GM18861 (cell line): ENCODE measurements at regions not wholly inside any gene's neighbourhood (a gene's known extent, or its start where the extent isn't known, plus 50 kb on each side); places are given as distances from the start of the nearest gene placed in this dataset.

Source experiments
- ATAC-seq: cut with Tn5 transposase; IDR thresholded peaks from one replicate; pipeline ENCODE4 v1.9.1; 2021; ENCODE audit not compliant: unreplicated experiment

DNA sequence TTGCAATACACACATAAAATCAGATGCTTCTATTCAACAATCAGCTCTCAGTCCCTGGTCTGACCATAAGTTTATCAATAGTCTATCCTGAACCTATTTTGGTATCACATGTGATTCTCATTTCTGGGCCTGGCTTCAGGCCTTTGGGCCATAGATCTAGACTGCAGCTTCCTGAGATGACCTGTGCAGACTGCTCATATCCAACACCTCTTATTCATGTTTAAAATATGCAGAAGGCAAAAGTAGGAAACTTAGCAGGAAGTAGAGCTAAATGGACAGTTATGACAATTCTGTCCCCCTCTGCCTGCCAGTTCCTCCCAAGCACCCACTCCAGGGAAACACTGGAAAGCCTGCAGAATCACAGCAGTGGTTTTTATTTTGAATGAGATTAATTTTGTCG is 53.3 kb downstream of the C7orf25 start:
- no peak for ATAC-seq

DNA sequence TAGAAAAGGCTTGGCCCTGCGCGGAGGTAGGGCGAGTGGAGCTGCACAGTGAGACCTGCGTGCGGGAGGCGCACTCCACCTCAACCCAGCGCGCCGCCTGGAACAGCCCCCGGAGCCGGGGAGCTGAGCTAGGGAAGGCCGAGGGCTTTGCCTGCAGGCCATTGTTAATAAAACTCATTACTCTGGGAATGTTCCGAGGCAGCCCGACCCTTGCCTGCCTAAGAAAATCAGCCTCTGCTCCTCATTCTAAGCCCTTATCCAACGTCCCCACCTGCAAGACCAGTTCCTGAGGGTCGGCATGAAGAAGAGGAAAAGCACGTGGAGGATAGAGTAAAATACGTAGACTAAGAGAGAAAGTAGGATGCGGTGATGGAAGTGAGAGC is 55.3 kb downstream of the C7orf25 start:
- ATAC-seq = no peak

DNA sequence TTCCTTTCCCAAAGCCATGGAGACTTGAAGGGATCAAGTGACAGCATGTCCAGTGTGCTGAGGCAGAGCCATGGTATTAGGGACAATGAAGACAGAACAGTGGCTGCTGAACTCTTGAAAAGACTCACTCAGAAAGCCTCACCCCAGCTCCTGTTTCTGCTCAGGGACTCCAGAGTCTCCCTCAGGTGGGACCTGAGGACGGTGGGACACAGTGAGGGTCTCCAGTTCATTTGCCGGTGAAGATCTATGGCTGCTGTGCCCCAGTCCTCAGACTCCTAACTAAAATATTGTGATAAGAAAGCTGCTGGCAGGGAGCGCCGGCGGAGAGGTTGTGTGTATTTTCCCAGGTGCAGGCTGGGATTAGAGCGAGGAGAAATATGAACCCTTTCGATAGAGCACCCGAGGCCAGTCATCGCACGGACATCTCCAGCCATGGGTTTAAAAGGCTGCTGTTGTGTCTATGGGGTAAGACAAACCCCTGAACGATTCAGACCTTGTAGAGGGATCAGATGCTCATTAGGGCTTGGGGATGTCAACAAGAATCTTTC is 57.2 kb downstream of the C7orf25 start:
- no peak for ATAC-seq

DNA sequence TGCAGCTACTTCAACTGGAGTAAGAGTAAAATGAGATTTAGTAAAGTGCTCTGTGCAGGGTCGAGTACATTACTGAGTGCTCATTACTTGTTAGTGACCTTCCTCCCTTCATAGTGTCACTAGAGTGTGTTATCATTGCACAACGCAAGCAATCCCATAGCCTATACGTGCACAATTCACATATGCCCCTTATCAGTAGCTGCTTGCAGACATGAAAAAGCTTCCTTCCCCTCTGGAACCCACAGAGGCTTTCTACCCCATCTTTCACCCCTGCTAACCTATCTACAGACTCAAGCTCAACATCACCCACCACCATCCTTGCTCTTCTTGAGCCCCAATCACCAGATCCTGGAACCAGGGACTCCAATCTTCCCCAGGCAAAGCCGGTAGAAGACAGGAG is 59.3 kb downstream of the C7orf25 start:
- ATAC-seq = no peak

DNA sequence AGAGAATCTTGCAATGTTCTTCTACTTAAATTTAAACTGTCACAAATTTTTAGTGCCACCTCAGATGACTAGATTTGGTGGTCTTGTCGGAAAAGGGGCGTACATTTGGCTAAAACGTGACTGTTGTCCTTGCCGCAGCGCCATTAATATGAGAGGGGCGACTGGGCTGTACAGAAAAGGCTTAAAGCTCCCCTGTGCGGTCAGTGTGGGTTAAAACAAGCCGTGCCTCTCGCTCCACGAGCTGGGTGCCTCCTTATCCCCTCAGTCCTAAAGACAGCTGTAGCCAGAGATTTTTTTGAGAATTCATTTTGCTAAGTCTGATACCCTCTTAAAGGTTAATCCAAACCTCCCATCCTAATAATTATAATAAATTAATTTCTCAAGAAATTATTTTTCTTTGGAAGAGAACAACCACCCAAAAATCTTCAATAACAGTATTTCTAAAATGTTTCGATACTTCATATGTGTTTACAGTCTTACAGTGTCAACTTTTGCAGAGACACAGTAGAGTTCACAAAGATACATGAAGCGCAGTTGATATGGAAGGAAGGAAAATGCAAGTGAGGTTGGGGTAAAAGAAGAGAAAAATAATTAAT is 68.6 kb downstream of the C7orf25 start:
- ATAC-seq = peak; percentile 74

DNA sequence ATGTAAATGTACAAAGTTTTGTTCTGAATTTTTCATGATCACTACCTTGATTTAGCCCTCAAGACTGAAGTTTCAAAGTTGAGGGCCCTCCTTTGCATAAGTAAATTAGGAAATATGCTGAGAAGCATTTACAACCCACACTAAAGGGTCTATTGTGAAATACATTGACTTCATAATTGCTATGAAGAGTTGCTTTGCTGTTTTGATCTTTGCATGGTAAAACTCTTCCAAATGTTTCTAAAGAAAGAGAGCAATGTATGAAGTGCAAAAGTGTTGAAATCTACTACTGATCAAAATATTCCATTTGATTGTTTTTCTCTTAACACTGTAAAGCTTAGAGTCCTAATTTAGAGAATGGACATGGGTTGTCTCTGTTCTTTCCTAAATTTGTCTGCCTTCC is 77.2 kb downstream of the C7orf25 start:
- no peak for ATAC-seq

DNA sequence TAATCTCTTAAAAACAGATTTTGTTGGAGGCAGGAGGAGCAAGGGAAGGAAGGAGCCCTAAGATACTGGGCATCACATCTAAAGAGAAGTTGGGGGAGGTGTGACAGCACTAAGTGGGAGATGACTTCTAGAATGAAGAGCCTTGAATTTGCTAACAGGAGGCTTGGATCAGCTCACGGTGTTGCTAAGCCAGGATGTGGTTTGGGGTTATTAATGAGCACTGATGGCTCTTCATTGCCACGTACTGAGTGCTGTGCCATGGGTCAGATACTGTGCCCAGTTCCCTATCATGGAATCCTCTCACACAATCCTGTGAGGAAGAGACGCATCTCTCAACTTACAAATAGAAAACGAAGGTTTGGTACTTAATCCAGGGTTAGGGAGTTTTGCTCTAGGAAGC is 78.5 kb downstream of the C7orf25 start:
- no peak for ATAC-seq

DNA sequence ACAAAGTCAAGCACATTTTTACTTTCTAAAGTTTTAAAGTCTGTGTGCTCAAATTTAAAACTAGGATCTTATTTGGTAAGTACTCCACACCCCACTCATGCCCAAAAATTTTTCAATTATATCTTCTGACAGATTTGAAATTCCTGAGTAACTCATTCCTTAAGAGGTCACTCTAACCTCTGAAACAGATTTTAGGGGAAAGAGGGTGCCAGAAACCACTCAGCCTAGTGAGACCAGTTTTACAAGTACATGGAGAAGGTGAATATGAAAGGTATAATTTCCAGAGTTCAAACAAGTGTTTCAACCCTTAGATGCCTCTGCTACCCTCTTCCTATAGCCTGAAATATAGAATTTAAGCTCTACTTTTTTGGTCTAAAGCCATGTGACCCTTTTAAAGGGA is 79.2 kb downstream of the C7orf25 start:
- ATAC-seq = no peak

DNA sequence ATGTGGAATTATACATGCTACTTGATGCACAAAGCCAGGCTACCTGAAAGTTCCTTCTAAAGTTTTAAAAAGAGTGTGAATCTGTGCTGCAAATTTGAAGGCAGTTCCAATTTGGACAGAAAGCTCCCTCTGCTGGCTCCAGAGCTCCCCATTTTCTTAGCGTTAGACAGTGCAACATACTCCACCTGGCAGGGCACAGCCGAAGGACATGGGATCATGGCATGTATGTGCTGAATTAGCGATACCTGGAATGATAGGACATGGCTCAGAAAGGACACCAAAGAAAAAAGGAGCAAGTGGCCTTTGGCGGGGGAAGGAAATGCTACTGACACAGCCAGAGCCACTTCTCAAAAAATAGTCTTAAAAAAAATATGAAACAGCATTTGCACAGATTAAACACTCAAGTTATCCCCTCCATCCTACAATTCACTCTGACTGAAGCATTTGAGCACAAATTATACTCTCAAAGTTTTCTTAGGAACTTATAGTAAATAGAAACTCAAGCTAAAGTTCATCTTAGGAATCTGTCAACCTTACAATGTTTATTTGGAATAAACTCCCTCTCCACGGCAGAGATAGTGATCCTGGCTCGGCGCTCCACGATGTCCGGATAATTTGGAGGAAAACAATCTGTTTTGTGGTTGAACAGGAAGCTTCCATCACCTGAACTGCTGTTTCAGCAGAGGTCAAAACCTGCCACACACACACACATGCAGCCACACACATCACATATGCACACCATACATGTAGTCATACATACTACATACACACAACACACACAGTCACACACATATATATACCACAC is 80.0 kb downstream of the C7orf25 start:
- no peak for ATAC-seq

DNA sequence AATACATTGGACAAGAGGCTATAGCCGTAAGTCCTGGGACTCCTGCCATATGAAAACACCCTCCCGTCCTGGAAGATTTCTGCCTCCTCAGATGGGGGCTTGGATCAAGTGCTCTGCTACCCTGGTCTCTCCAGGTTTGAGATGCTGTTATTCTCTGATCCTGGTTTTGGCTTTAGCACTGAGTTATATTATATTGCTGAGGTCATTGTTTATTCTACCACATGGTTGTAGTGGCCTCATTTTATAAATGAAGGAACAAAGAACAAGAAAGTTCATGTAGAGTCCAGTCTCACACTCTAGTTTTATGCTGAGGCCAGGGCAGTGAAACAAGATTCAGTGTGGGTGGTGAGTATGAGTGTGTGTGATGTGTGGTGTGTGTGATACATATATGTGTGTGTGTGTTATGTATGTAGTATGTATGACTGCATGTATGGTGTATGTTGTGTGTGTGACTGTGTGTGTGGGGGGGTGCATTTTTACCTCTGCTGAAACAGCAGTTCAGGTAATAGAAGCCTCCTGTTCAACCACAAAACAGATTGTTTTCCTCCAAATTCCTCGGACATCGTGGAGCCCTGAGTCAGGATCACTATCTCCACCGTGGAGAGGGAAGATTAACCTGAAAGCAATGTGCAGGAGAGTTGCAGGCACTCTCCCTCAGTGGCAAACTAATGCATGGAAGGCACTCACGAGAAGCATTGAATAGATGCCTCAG is 80.7 kb downstream of the C7orf25 start:
- no peak for ATAC-seq

DNA sequence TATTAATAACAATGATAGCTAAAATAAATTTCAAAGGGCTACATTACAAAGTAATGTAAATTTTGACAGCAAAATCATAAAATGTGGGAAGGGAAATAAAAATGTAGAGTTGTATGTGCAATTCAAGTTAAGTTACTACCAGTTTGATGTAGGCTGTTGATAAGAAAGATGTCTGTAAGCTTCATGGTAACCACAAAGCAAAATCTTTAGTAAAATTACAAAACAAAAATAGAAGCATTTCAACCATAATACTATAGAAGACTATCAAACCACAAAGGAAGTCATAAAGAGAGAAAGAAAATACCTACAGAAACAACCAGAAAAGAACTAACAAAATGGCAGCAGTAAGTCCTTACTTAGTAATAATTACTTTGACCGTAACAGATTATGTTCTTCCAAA is 99.1 kb downstream of the C7orf25 start:
- ATAC-seq = no peak

DNA sequence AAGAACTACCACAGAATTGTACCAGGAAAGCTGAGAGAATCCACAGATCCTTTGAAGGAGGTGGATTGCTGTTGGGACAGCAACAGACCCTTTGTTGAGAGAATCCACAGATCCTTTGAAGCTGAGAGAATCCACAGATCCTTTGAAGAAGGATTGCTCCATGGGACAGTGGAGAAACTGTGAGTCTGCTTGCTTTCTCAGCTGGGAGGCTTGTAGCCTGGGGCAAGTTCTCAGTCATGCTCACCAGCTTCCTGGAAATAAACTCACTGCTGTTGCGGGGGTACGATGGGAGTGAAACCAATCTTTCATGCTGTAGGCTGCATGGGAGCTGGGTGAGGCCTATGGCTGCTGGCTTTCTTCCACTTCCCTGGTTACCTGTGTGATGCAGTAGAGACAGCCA is 106.3 kb downstream of the C7orf25 start:
- ATAC-seq = no peak

DNA sequence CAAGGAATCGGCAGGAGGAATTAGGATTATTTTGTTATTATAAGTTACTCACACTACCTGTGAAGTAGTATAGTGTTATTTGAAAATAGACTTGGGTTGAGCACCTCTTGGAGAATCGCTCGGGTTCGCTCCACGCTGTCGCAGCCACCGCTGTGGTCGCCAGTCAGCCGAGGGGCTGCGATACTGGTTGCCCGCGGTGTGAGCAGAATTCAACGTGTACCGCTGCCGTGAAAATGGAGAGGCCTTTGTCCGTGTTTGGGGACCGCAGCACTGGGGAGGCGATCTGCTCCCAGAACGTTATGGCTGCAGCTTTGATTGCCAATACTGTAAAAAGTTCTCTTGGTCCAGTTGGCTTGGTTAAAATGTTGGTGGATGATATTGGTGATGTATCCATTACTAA is 117.2 kb downstream of the C7orf25 start:
- no peak for ATAC-seq

DNA sequence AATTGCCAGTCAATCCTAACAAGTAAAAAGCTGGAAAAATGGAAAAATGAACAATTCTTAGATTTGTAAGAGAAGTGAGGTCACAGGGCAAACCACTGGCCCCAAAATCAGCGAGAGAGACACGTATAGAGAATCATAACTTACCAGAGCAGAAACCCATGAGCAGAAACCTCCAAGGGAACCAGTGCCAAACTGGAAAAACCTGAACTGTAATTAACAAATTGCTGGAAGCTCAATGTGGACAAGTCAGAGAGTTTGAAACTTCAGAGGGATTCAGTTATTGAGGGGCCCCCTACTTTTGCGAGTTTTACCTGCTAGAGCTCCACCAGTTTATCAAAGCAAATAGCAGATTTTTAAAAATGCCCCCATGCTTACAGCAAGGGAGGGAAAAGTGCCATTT is 119.0 kb downstream of the C7orf25 start:
- no peak for ATAC-seq

DNA sequence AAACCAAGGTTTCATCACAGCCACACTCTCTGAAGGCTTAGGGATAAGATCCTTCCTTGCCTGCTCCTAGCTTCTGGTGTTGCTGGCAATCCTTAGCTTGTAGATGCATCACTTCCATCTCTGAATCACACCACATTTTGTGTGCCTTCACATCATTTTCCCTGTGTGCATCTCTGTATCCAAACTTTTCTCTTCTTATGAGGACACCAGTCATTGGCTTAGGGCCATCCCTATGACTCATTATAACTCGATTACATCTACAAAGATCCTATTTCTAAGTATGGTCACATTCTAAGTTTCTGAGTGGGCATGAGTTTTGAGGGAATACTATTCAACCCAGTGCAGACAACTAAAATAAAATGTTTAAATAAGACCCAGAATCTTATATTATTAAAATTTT is 121.7 kb downstream of the C7orf25 start:
- ATAC-seq = no peak

DNA sequence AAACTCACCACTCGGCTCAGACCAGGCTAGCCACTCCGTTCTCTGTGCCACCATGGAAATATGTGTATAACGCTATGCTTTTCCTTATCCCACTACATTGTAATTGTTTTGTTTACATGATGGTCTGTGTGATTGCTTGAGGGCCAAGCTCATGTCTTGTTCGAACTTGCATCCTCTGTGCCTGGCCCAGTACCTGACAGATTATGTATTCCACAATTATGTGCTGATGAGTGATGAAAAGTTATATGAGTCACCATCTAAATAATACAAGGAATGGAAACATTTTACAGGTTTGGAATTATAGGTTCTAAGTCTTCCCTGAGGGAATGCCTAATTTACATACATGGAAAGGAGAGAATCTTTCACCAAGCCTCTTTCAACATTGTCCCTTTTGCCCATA is 137.4 kb downstream of the C7orf25 start:
- ATAC-seq = no peak

DNA sequence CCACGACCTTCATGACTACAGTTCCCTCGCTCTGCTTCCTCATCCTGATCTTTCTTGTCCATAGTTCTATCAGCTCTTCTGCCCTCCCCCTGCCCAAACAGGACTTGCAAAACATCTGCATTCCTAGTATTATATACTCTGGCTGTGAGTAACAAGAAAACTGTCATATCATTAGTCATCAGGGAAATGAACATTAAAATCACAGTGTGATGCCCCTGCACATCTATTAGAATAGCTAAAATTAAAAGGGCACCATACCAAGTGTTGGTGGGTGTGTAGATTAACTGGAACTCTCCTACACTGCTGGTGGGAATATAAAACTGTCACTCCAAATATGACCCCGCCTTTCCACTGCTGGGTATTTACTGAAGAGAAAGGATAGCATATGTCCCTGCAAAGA is 141.8 kb downstream of the C7orf25 start:
- no peak for ATAC-seq

DNA sequence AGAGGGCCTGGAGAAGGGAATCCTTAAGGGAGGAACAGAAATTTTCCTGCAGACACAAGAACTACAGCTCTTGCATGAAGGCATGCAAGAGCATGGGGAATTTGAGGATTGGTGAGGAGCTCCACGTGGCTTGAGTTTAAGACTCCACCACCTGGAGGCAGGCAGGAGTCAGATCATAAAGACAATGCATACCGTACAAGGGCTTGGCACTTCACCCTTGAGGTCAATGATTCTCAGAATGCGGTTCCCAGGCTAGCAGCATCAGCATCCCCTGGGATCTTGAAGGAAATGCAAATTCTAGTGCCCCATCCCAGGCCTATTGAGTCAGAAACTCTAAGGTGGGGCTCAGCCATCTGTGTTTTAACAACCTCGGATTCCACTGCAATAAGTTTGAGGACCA is 143.8 kb downstream of the C7orf25 start:
- ATAC-seq = no peak

DNA sequence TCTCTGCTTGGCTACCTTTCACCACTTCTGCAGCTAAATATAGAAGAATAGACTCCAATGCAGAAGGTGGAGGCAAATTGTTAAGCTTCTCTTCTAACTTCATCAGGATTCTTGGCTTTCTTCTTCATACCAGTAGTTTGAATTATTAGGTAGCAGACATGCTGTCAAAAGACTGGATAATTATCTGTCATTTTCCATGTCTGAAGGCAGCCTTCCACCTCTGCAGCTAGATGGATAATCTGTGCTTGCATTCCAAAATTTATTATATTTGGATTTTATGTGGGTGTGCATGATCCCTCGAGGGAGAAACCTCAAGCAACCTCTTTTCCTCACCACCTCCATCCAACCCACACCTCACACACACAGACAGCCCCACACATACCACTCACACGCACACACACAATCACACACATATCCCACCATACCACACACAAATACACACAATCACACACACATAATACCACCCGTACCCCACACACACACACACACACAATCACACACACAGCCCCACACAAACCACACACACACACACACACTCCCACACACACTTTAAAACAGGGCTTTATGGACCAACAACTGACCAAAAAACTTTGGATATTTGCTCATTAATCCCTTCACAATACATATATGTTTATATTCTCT is 145.0 kb downstream of the C7orf25 start:
- ATAC-seq = no peak

DNA sequence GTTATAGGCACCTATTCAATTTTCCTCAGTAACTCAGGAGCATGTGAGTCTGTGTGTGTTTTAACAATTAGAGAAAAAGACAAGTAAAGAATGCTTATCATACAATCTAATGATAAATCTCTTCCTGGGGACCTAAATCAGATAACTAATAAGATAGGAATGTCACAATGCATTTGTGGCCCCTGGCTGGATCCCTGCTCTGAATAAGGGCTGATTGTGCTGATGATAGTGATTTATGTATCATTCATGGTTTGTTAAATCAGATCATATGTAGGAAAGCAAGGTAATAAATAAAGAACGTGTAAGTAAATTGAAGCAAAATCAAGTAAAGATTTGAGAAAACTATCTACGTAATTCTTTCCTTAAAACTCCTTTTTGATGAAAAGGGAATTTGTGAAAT is 145.9 kb downstream of the C7orf25 start:
- ATAC-seq = no peak

DNA sequence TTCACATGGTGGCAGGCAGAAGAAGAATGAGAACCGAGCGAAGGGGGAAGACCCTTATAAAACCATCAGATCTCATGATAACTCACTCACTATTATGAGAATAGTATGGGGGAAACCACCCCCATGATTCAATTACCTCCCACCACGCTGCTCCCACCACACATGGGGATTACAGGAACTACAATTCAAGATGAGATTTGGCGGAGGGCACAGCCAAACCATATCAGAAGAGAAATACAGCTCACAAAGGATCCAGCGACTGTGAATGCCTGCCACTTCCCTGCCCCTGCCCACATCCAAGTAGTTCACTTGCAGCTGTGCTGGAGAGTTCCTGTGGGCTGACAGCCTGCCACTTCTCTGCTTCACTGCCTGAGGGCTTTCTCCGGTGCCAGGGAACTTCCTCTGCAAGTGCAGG is 148.7 kb downstream of the C7orf25 start:
- ATAC-seq = no peak

DNA sequence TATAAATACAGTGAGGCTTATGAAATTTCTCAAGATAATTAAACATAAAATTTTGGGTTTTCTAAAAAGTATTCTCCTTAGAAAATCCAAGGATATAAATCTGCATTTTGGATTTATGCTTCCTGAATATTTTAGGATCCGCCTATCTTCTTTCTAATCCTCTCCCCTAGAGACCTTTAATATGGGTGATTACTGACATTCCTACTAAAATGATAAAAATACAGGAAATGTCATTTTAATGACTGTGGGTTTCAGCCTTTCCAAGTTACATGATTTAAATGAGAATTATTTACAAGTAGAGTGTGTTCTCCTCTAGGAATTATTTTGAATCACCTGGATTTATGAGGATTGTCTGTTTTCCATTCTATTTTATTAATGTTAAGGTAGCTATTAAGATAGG is 150.4 kb downstream of the C7orf25 start:
- no peak for ATAC-seq
